ENCODE measurements at regions not wholly inside any gene's neighbourhood (a gene's known extent, or its start where the extent isn't known, plus 50 kb on each side); places are given as distances from the start of the nearest gene placed in this dataset.
A peak's percentile ranks its signal among the peaks of the same experiment; 100 is the strongest.

DNA sequence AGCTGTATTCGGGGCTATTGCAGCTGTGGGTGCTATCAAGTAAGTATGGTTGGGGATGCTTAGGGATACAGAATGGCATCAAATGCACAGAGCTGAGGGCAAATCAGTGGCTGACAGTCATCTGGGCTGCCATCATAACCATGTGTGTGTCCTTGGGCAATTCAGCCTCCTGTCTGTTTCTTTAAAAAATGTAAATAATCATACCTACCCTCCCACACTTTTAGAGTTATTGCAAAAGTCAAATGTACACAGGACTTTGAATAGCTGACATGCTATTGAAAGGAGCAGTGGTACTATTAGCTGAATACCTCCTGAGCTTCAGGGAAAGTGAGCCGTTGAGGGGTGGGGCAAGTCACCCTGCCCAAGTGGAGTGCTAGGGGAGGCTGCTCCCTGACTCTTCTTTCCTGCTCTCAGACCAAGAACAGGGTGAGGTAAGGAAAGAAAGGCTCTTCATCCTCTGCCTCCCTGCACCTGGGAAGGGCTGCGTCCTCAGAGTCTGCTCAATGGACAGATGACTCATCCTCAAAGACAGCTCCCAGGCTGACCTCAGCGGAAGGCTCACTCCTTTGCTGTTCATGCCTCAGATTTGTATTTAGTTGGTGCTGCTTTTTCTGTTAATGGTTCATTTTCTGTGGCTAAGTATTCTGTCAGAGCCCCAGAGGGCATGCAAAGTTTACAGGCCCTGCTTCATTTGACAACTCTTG lies 54.9 kb upstream of the BZW1 start (continued):
- TF ChIP-seq ZNF614 (CRISPR knock-in tag; IDR thresholded peaks at IDR 0.05; ENCODE audit: borderline replicate concordance) (peak; percentile 93; the same call in 1 of the 2 replicates), ZNF230 (CRISPR knock-in tag; IDR thresholded peaks at IDR 0.05) (no peak), NFATC3 (CRISPR knock-in tag; IDR thresholded peaks at IDR 0.05) (no peak), SMAD3 (CRISPR knock-in tag; IDR thresholded peaks at IDR 0.05) (peak; percentile 90), KDM4B (CRISPR knock-in tag; IDR thresholded peaks at IDR 0.05) (peak; percentile 18; the same call in 1 of the 2 replicates), CCDC6 (CRISPR knock-in tag; IDR thresholded peaks at IDR 0.05) (peak; percentile 85; the same call in 1 of the 2 replicates), ZNF878 (CRISPR knock-in tag; IDR thresholded peaks at IDR 0.05) (0 out of 2 replicates have a peak, but pooled peaks have one; percentile 18), ZNF441 (CRISPR knock-in tag; IDR thresholded peaks at IDR 0.05; ENCODE audit: borderline replicate concordance) (0 out of 2 replicates have a peak, but pooled peaks have one; percentile 45), ZNF10 (CRISPR knock-in tag; IDR thresholded peaks at IDR 0.05; ENCODE audit: borderline replicate concordance, low read depth) (no peak), FOXA3 (CRISPR knock-in tag; IDR thresholded peaks at IDR 0.05) (peak; percentile 99), NR2F1 (CRISPR knock-in tag; IDR thresholded peaks at IDR 0.05) (peak in 1 of 2 experiments; percentile 7; a peak in 2 of 4 replicates), CEBPB (IDR thresholded peaks at IDR 0.05; ENCODE audit: borderline replicate concordance, low read depth, low read length) (peak; percentile 95), POGZ (CRISPR knock-in tag; IDR thresholded peaks at IDR 0.05) (peak; percentile 78), FOSL2 (CRISPR knock-in tag; IDR thresholded peaks at IDR 0.05) (peak; percentile 98), SALL1 (CRISPR knock-in tag; IDR thresholded peaks at IDR 0.05) (peak; percentile 100)
- TF ChIP-seq, protein P1, sequence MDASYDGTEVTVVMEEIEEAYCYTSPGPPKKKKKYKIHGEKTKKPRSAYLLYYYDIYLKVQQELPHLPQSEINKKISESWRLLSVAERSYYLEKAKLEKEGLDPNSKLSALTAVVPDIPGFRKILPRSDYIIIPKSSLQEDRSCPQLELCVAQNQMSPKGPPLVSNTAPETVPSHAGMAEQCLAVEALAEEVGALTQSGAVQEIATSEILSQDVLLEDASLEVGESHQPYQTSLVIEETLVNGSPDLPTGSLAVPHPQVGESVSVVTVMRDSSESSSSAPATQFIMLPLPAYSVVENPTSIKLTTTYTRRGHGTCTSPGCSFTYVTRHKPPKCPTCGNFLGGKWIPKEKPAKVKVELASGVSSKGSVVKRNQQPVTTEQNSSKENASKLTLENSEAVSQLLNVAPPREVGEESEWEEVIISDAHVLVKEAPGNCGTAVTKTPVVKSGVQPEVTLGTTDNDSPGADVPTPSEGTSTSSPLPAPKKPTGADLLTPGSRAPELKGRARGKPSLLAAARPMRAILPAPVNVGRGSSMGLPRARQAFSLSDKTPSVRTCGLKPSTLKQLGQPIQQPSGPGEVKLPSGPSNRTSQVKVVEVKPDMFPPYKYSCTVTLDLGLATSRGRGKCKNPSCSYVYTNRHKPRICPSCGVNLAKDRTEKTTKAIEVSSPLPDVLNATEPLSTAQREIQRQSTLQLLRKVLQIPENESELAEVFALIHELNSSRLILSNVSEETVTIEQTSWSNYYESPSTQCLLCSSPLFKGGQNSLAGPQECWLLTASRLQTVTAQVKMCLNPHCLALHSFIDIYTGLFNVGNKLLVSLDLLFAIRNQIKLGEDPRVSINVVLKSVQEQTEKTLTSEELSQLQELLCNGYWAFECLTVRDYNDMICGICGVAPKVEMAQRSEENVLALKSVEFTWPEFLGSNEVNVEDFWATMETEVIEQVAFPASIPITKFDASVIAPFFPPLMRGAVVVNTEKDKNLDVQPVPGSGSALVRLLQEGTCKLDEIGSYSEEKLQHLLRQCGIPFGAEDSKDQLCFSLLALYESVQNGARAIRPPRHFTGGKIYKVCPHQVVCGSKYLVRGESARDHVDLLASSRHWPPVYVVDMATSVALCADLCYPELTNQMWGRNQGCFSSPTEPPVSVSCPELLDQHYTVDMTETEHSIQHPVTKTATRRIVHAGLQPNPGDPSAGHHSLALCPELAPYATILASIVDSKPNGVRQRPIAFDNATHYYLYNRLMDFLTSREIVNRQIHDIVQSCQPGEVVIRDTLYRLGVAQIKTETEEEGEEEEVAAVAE (CRISPR knock-in tag; IDR thresholded peaks at IDR 0.05; ENCODE audit: borderline replicate concordance), result peak; percentile 83
- TF ChIP-seq, protein P2, sequence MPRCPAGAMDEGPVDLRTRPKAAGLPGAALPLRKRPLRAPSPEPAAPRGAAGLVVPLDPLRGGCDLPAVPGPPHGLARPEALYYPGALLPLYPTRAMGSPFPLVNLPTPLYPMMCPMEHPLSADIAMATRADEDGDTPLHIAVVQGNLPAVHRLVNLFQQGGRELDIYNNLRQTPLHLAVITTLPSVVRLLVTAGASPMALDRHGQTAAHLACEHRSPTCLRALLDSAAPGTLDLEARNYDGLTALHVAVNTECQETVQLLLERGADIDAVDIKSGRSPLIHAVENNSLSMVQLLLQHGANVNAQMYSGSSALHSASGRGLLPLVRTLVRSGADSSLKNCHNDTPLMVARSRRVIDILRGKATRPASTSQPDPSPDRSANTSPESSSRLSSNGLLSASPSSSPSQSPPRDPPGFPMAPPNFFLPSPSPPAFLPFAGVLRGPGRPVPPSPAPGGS (CRISPR knock-in tag; IDR thresholded peaks at IDR 0.05), result peak; percentile 44; the same call in 1 of the 2 replicates
- TF ChIP-seq, protein P3, sequence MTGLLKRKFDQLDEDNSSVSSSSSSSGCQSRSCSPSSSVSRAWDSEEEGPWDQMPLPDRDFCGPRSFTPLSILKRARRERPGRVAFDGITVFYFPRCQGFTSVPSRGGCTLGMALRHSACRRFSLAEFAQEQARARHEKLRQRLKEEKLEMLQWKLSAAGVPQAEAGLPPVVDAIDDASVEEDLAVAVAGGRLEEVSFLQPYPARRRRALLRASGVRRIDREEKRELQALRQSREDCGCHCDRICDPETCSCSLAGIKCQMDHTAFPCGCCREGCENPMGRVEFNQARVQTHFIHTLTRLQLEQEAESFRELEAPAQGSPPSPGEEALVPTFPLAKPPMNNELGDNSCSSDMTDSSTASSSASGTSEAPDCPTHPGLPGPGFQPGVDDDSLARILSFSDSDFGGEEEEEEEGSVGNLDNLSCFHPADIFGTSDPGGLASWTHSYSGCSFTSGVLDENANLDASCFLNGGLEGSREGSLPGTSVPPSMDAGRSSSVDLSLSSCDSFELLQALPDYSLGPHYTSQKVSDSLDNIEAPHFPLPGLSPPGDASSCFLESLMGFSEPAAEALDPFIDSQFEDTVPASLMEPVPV (CRISPR knock-in tag; IDR thresholded peaks at IDR 0.05), result no peak
- TF ChIP-seq, protein P4, sequence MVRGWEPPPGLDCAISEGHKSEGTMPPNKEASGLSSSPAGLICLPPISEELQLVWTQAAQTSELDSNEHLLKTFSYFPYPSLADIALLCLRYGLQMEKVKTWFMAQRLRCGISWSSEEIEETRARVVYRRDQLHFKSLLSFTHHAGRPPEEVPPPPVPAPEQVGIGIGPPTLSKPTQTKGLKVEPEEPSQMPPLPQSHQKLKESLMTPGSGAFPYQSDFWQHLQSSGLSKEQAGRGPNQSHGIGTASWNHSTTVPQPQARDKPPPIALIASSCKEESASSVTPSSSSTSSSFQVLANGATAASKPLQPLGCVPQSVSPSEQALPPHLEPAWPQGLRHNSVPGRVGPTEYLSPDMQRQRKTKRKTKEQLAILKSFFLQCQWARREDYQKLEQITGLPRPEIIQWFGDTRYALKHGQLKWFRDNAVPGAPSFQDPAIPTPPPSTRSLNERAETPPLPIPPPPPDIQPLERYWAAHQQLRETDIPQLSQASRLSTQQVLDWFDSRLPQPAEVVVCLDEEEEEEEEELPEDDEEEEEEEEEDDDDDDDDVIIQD (CRISPR knock-in tag; IDR thresholded peaks at IDR 0.05; ENCODE audit: low read depth), result peak; percentile 29; the same call in 1 of the 2 replicates
- TF ChIP-seq, protein P5, sequence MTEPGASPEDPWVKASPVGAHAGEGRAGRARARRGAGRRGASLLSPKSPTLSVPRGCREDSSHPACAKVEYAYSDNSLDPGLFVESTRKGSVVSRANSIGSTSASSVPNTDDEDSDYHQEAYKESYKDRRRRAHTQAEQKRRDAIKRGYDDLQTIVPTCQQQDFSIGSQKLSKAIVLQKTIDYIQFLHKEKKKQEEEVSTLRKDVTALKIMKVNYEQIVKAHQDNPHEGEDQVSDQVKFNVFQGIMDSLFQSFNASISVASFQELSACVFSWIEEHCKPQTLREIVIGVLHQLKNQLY (CRISPR knock-in tag; IDR thresholded peaks at IDR 0.05), result 0 out of 2 replicates have a peak, but pooled peaks have one; percentile 62

Data from HepG2 (cell line).